ENCODE measurements at regions not wholly inside any gene's neighbourhood (a gene's known extent, or its start where the extent isn't known, plus 50 kb on each side); places are given as distances from the start of the nearest gene placed in this dataset.

GRCh38 chr10:105698592-105698991, 1057.5 kb downstream of the SORCS3 start:
- no peaks in the 10 kb centered on the region for H3K9me3 ChIP-seq
- H3K27ac ChIP-seq: no peak overlapping the region
- H3K4me1 ChIP-seq: peaks cover 0 to 3% (median 0%) of the 10 kb centered on the region in 3 donors
- H3K36me3 ChIP-seq: no peaks in the 10 kb centered on the region
- no peak for TF ChIP-seq EP300 (IDR thresholded peaks at IDR 0.05)
- H3K27me3 ChIP-seq: no peaks in the 10 kb centered on the region
- WGBS, 2 donors (ENCODE audit: low coverage in 1 of 2): 28 to 40% methylated on average over 1 to 2 of the region's 2 CpGs
- H3K4me3 ChIP-seq: no peak overlapping the region
- ATAC-seq: no peak

DNA sequence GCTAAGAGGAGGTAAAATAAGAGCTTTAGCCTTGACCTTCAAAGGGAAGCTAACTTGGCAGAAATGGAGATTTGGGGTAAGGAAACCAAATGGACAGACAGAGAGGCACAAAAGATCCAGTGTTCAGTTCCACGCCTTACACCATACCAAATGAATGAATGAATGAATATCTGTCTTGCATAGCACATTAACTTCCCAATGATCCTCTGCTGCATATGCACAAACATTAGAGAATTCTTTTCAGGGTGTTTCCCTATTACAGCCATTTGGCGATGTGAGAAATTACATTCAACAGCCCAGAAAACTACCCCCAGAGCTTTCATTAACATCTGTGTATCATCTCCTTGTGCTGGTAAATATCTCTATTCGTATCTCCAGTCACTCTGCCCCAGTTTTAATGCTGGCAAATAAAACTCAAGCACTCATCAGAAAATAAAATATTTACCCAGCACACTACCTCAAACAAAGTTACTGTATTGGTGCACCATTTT, 1056.2 kb downstream of the SORCS3 start:
- Histone ChIP-seq H3K27ac (no peak overlapping the region), H3K36me3 (no peaks in the 10 kb centered on the region), H3K9me3 (no peaks in the 10 kb centered on the region), H3K27me3 (no peaks in the 10 kb centered on the region), H3K4me3 (no peak overlapping the region), H3K4me1 (peaks cover 0 to 3% (median 0%) of the 10 kb centered on the region in 3 donors)
- TF ChIP-seq POLR2AphosphoS5 (IDR thresholded peaks at IDR 0.05) (no peak), CTCF (IDR thresholded peaks at IDR 0.05) (no peak), EP300 (IDR thresholded peaks at IDR 0.05) (no peak), POLR2A (IDR thresholded peaks at IDR 0.05) (no peak)
- WGBS, 2 donors (ENCODE audit: low coverage in 1 of 2): 45 to 49% methylated on average over 3 of the region's 3 CpGs
- ATAC-seq: no peak

DNA sequence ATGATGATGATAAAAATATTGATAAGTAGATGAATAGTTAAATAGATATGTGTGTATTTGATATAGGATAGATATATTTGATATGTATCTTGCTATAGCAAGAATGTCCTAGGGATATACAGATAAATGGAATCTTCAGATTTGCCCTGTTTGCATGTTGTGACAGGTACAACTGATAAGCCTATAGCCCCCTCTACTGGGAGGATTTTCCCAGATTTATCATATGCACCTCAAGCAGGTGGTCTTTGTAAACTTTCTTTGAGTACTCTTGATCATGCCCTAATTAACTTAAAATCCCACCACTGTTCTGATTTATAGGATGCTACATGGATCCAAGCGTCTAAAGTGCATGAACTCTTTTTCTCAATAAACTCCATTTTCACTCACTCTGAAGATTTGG, 1050.7 kb downstream of the SORCS3 start:
- ATAC-seq: no peak
- Histone ChIP-seq H3K36me3 (no peaks in the 10 kb centered on the region), H3K9me3 (no peaks in the 10 kb centered on the region), H3K4me3 (no peak overlapping the region), H3K27me3 (no peaks in the 10 kb centered on the region), H3K4me1 (peaks cover 0 to 3% (median 0%) of the 10 kb centered on the region in 3 donors), H3K27ac (no peak overlapping the region)
- 76 to 78% methylated on average over 1 of the region's 1 CpG for WGBS, 2 donors (ENCODE audit: low coverage in 1 of 2)
- TF ChIP-seq POLR2A (IDR thresholded peaks at IDR 0.05): no peak

- no peaks in the 10 kb centered on the region for H3K27me3 ChIP-seq
- H3K27ac ChIP-seq: no peak overlapping the region
- TF ChIP-seq POLR2AphosphoS5 (IDR thresholded peaks at IDR 0.05) (no peak), EP300 (IDR thresholded peaks at IDR 0.05) (no peak), POLR2A (IDR thresholded peaks at IDR 0.05) (no peak), CTCF (IDR thresholded peaks at IDR 0.05) (no peak)
- ATAC-seq: no peak
- 64 to 88% methylated on average over 3 of the region's 3 CpGs for WGBS, 2 donors (ENCODE audit: low coverage in 1 of 2)
- no peak overlapping the region for H3K4me3 ChIP-seq
- H3K9me3 ChIP-seq: peaks cover 0 to 18% (median 0%) of the 10 kb centered on the region in 3 donors
- H3K36me3 ChIP-seq: no peaks in the 10 kb centered on the region
- H3K4me1 ChIP-seq: no peaks in the 10 kb centered on the region
These were observed 1041.8 kb downstream of the SORCS3 start for GRCh38 chr10:105682911-105683310.

DNA sequence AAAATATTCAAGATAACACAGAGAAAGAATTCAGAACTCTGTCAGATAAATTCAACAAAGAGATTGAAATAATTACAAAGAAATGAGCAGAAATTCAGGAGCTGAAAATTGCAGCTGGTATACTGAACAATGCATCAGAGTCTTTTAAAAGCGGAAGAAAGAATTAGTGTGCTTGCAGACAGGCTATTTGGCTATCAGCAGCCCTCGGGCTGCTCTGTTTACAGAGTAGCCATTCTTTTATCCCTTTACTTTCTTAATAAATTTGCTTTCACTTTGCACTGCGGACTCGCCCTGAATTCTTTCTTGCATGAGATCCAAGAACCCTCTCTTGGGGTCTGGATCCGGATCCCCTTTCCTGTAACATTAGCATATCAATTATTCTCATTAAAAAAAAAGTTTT, 1040.0 kb downstream of the SORCS3 start:
- TF ChIP-seq POLR2A (IDR thresholded peaks at IDR 0.05) (no peak), POLR2AphosphoS5 (IDR thresholded peaks at IDR 0.05) (no peak), CTCF (IDR thresholded peaks at IDR 0.05) (no peak), EP300 (IDR thresholded peaks at IDR 0.05) (no peak)
- no peaks in the 10 kb centered on the region for H3K27me3 ChIP-seq
- WGBS, 2 donors (ENCODE audit: low coverage in 1 of 2): 9 to 34% methylated on average over 5 of the region's 5 CpGs
- H3K27ac ChIP-seq: no peak overlapping the region
- H3K9me3 ChIP-seq: peaks cover 0 to 21% (median 0%) of the 10 kb centered on the region in 3 donors
- H3K36me3 ChIP-seq: no peaks in the 10 kb centered on the region
- ATAC-seq: no peak
- no peaks in the 10 kb centered on the region for H3K4me1 ChIP-seq
- H3K4me3 ChIP-seq: no peak overlapping the region

DNA sequence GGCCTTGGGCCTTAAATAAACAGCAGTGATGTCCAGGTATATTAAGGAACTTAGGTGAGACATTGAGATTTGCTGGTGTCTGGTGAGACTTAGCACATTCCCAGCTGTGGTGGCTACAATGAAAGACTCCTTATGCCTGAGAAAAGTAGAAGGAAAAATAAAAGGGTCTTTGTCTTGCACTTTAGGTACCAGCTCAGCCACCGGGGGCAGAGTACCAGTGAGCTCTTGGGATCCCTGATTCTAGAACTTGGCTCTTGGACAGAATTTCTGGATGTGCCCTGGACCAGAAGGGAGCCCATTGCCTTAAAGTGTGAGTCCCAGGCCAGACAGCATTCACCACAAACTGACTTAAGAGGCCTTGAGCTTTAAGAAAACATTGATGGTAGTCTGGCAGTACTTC, 1038.7 kb downstream of the SORCS3 start:
- Histone ChIP-seq H3K9me3 (peaks cover 0 to 21% (median 0%) of the 10 kb centered on the region in 3 donors), H3K27ac (no peak overlapping the region), H3K4me1 (no peaks in the 10 kb centered on the region), H3K27me3 (no peaks in the 10 kb centered on the region), H3K36me3 (no peaks in the 10 kb centered on the region), H3K4me3 (no peak overlapping the region)
- TF ChIP-seq POLR2A (IDR thresholded peaks at IDR 0.05) (no peak), POLR2AphosphoS5 (IDR thresholded peaks at IDR 0.05) (no peak), CTCF (IDR thresholded peaks at IDR 0.05) (no peak), EP300 (IDR thresholded peaks at IDR 0.05) (no peak)
- WGBS, 2 donors (ENCODE audit: low coverage in 1 of 2): 83% methylated on average over 1 of the region's 1 CpG; no CpG with 5 or more reads in 1 of the 2 donors
- no peak for ATAC-seq
